GM21529 (cell line): ENCODE measurements at regions not wholly inside any gene's neighbourhood (a gene's known extent, or its start where the extent isn't known, plus 50 kb on each side); places are given as distances from the start of the nearest gene placed in this dataset.

Experiments used
- ATAC-seq: cut with Tn5 transposase; IDR thresholded peaks from one replicate; pipeline ENCODE4 v1.9.1; 2021; ENCODE audit not compliant: unreplicated experiment

DNA sequence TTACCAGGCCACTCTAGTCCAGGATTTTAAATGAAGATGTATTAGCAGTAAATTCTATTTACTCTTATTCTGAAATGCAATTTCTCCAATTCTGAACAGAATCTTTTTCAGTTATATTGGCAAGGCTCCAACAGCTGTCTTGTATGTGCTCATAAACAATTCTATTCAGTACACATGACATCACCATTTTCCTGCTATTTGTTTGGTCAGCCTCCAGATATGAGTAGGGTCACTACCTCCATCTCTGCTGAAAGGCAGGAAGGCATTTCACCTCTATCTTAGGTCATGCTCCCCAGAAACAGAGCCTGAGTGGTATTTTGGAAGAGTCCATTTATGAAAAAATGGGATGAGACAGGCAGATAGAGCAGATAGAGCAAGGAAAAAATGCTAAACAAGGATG lies 151.1 kb upstream of the ADGRL3 start:
- no peak for ATAC-seq

GRCh38 chr4:61067381-61067780 lies 132.7 kb upstream of the ADGRL3 start:
- ATAC-seq, result no peak

DNA sequence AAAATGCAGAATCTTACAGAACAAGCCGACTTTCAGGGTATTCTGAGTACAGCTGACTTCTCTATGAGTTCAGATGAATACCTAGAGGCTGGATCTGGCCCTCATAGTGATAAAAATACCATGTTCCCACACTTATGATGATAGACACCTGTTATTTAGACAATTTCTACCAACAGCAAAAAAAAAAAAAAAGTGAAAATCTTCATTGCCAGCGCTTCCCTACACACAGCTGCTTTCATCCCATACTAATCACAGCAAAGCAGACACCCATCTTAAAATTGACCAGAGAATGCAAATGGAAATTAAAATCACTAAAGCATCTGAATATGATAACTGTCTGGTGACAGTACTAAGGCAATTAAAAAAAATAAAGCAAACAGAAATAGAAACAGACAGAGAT lies 132.1 kb upstream of the ADGRL3 start:
- no peak for ATAC-seq

DNA sequence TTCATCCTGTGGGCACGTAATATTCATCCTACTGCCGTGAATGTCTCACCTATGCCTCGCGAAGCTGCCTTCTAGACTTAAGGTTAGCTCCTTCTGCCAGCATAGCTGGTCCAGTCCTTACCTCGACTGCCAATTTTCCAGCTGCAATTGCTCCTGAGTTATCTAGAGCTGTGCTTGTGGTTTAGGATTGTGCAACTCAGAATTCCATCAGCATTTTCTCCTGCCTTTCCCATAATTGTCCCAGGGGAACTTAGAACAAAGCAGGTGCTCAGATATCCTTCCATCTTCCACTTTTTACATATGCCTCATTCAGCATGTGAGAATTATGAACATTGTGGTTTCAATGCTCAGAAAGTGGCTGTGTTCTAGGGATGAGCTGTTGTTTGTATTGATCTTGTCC lies 131.4 kb upstream of the ADGRL3 start:
- ATAC-seq, result no peak

DNA sequence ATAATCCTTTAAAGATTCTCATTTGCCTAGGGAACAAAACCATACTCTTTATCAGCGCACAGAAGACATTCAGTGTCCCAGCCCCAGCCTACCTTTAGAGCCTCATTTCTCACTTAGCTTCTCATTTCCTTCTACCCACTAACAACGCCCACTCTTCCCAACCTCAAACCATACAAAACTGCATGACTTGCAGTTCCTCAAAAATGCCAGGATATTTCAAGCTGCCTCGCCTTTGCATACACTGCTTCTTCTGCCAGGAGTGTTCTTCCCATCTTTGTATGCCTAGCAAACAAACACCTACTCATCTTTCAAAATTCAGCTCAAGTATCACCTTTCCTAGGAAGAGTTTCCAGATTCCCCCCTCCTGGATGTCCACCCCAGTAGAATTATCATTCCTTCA lies 129.9 kb upstream of the ADGRL3 start:
- no peak for ATAC-seq

GRCh38 chr4:61079427-61079826 lies 120.7 kb upstream of the ADGRL3 start:
- no peak for ATAC-seq

DNA sequence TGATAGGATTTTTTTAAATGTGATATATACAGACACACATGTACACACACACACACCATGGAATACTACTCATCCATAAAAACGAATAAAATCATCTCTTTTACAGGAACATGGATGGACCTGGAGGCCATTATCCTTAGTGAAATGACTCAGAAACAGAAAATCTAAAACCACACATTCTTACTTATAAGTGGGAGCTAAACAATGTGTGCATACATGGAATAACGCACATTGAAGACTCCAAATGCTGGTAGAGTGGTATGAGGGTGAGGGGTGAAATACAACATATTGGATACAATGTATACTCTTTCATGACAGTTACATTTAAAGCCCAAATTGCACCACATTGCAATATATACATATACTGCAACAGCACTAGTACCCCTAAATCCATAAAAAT lies 120.2 kb upstream of the ADGRL3 start:
- no peak for ATAC-seq

GRCh38 chr4:61085534-61085933 lies 114.6 kb upstream of the ADGRL3 start:
- no peak for ATAC-seq

- no peak for ATAC-seq
Observed at GRCh38 chr4:61086357-61086756, 113.8 kb upstream of the ADGRL3 start.

DNA sequence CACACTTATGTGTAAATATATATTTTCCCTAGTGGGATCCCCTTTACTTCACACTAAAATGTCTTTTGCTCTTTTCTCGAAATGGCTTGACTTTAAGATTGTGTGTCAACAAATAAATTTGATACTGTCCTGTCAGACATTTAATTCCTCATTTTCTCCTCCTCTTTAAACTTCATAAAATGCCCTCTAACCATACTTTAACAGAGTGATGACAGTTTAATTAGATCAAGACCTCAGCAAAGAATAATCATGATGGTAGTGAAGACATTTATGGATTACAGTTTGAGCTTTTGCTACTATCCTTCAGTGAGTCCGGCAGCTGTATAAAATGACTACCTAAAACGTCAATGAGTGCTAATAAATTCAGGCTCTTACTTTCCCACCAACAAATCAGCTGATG lies 113.1 kb upstream of the ADGRL3 start:
- no peak for ATAC-seq

DNA sequence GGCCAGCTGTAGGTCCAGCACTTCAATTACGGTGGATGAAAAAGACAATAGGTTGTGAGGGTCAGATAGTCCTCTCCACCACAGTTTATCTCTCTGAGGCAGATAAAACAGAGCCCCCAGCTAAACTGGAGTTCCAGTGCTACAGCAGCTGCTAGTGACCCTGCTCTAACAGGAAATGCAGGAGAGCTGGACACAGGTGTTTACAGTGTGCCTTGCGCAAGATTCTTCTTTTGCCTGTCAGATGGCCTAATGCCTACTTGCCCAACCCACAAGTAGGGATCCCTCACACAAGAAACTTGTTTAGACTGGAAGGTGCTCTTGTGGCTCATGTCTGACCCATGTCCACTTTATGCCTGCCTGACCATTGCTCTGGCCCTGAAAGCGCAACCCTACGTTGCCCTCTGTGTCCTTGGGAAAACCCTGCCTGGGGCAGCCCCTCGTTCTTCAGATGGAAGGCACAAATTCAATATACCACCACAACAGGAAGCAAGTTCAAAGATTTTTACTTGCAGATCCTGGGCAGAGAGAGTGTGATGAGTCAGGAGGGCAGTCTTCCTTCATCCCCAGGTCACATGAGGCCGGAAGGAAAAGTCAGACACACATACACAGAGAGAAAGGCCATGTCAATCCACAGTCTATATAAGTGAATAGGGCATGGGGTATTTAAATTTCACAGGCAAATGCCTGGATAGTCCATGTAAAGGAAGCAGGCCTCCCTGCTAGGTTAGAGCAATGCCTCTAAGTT lies 105.1 kb upstream of the ADGRL3 start:
- no peak for ATAC-seq

DNA sequence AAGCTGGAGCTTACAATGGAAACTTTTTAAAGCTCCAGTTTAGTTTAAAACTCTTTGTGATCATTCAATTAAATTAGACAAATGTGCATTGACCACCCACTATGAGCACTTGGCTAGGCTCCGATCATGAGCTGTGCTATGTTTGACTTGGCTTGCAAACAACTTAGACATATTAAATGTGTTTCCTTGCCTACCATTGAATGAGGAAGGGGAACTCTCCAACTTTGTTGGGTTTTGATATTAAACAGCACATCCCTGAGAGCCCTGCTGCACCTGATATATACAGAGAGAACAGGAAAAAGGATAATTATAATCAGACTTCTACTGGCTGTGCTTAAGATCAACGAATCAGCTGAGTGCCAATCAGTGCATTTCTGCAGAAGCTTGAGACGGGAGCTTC lies 71.4 kb upstream of the ADGRL3 start:
- ATAC-seq, result no peak

GRCh38 chr4:61129971-61130370 lies 70.2 kb upstream of the ADGRL3 start:
- no peak for ATAC-seq

GRCh38 chr4:61143461-61143860 lies 56.7 kb upstream of the ADGRL3 start:
- ATAC-seq, result no peak

GRCh38 chr4:61149278-61149677 lies 50.8 kb upstream of the ADGRL3 start:
- no peak for ATAC-seq
